AG04450 (cell line): ENCODE measurements at regions not wholly inside any gene's neighbourhood (a gene's known extent, or its start where the extent isn't known, plus 50 kb on each side); places are given as distances from the start of the nearest gene placed in this dataset.

Experiments
- CTCF ChIA-PET: fragments of 300-600, 350-600 bp; formaldehyde crosslinking; extraction: SDS; loops from one replicate; lab custom pipeline; 2022; ENCODE audit warnings: antibody characterized with exemption, inconsistent platforms; lab: Charles Lee
- POLR2A ChIA-PET: fragments of 350-600 bp; formaldehyde crosslinking; extraction: SDS; loops from one replicate; lab custom pipeline; 2021; ENCODE audit warnings: antibody characterized with exemption, inconsistent platforms; lab: Yijun Ruan, JAX
- DNase-seq: peaks from one replicate; pipeline ENCODE4 v3.0.0-alpha.2; 2011; ENCODE audit warnings: low read depth, low spot score
- H3K27ac ChIP-seq: one replicate; pipeline ENCODE4 v1.5.1; 2012; ENCODE audit warnings: low read depth, low read length, control low read depth
- H3K27me3 ChIP-seq: one replicate; pipeline ENCODE4 v1.6.0; 2012; ENCODE audit warnings: low read length; ENCODE audit not compliant: control insufficient read depth, insufficient read depth
- H3K4me3 ChIP-seq: 2 replicates; pipeline ENCODE4 v1.5.1; 2011; ENCODE audit warnings: mild to moderate bottlenecking, low read depth, low read length, control low read depth
- H3K9me3 ChIP-seq: 2 replicates; pipeline ENCODE4 v1.5.1; 2012; ENCODE audit warnings: low read length; ENCODE audit not compliant: control insufficient read depth, insufficient read depth
- TF ChIP-seq, protein P1 (sequence below): IDR thresholded peaks from 2 replicates; pipeline ENCODE4 v1.5.1; 2011; ENCODE audit warnings: low read depth, low read length, control low read depth, inconsistent platforms

DNA sequence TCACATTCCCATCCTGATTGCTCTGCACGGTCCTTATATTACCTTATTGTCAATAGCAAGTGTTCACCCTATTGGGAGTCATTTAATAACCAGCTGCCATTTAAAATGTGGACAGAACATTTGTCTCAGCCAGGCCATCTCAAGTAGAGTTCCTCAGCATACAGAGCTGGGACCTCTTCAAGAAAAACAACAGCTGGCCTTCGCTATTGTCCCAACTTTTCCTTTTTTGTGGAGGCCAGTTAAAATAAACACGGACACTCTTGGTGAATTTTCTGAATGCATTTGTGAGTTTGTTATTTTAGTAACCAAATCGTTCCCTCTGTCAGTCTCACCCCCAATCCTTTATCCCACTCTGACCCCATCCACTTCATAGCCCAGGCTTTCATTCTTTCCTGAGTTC, 395.3 kb upstream of the PITX2 start:
- no peak overlapping the region for H3K4me3 ChIP-seq
- no peaks in the 10 kb centered on the region for H3K9me3 ChIP-seq
- CTCF ChIA-PET = no interaction called here
- DNase-seq = no peak
- POLR2A ChIA-PET = no interaction called here
- TF ChIP-seq, protein P1, sequence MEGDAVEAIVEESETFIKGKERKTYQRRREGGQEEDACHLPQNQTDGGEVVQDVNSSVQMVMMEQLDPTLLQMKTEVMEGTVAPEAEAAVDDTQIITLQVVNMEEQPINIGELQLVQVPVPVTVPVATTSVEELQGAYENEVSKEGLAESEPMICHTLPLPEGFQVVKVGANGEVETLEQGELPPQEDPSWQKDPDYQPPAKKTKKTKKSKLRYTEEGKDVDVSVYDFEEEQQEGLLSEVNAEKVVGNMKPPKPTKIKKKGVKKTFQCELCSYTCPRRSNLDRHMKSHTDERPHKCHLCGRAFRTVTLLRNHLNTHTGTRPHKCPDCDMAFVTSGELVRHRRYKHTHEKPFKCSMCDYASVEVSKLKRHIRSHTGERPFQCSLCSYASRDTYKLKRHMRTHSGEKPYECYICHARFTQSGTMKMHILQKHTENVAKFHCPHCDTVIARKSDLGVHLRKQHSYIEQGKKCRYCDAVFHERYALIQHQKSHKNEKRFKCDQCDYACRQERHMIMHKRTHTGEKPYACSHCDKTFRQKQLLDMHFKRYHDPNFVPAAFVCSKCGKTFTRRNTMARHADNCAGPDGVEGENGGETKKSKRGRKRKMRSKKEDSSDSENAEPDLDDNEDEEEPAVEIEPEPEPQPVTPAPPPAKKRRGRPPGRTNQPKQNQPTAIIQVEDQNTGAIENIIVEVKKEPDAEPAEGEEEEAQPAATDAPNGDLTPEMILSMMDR = no peak
- H3K27me3 ChIP-seq = no peaks in the 10 kb centered on the region
- H3K27ac ChIP-seq = no peak overlapping the region

DNA sequence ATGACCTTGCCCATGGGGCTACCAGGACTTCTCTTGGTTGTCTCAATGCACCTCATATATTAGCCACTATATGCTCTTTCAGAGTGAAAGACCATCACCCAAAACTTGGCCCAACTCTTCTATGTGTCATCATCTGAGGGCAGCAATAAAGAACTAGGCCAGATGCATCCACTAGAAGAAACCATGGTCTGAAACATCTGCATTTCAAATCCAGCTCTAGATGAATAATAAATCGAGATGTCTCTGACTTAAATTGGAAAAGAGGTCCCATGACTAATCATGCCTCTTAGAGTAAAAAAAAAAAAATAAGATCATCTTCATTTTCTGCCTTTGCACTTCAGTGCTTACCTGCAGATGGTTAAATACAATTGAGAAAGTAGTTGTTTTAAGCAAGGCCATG, 397.6 kb upstream of the PITX2 start:
- Histone ChIP-seq H3K9me3 (no peaks in the 10 kb centered on the region), H3K4me3 (no peak overlapping the region), H3K27me3 (no peaks in the 10 kb centered on the region), H3K27ac (no peak overlapping the region)
- ChIA-PET POLR2A (no interaction called here), CTCF (no interaction called here)
- DNase-seq = no peak
- TF ChIP-seq, protein P1 = no peak

DNA sequence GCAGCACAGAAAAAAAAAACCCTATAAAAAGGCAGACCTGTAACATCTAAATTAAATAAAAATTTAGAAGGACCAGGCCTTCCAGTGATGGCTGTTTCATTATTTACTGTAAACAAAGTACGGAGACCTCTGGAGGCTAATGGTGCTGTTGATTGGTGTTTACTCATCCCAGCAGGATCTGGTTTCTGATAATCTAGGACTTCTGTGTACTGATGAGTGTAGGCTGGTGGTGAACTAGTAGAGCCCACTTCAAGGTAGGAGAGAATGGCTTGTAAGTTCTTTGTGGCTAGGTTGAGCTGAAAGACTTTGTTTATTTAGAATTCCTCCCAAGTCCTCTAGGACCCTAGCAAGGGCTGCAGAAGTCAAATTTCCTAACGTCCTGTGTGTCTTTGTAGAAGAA, 398.1 kb upstream of the PITX2 start:
- DNase-seq = no peak
- Histone ChIP-seq H3K4me3 (no peak overlapping the region), H3K9me3 (no peaks in the 10 kb centered on the region), H3K27me3 (no peaks in the 10 kb centered on the region), H3K27ac (no peak overlapping the region)
- CTCF ChIA-PET = no interaction called here
- TF ChIP-seq, protein P1 = no peak
- POLR2A ChIA-PET = no interaction called here

DNA sequence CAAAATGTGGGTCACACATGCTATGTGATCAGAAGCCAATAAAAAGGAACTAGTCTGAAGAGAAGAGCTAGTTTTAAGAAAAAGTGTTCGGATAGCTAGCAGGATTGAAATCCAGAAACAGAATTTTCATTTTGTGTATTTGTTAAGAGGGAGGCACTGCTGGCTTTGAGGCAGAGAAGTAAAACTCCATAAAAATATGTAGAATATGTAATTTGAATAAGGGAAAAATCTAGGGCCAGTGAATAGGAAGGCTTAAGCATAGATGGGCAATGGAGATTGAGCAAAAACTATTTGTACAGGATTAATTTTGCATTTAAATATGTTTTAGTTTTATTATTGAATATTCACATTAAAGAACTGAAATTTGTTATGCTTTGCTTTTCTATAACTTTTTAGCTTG, 399.9 kb upstream of the PITX2 start:
- TF ChIP-seq, protein P1 = no peak
- Histone ChIP-seq H3K4me3 (no peak overlapping the region), H3K27me3 (no peaks in the 10 kb centered on the region), H3K9me3 (no peaks in the 10 kb centered on the region), H3K27ac (no peak overlapping the region)
- ChIA-PET CTCF (no interaction called here), POLR2A (no interaction called here)
- DNase-seq = no peak

DNA sequence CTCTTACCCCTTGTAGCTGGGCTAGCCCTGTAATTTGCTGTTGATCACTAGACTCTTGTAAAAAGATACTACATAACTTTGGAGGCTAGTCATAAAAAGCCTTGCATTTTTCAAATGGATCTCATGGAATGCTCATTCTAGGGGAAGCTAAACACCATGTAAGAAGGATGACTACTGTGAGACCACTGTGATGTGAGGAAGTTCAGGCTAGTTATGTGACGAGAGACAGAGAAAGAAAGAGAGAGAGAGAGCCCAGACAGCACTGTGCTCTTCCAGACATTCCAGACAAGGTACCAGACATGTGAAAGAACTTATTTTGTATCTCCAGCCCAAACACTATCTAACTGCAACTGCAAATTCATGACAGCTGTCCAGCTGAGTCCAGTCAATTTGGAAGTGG, 404.6 kb upstream of the PITX2 start:
- no peak overlapping the region for H3K4me3 ChIP-seq
- no peaks in the 10 kb centered on the region for H3K27me3 ChIP-seq
- CTCF ChIA-PET = no interaction called here

More for the DNA sequence above, 404.6 kb upstream of the PITX2 start:
- POLR2A ChIA-PET = no interaction called here
- TF ChIP-seq, protein P1 = no peak
- no peaks in the 10 kb centered on the region for H3K9me3 ChIP-seq
- DNase-seq = peak; percentile 8
- H3K27ac ChIP-seq = no peak overlapping the region
